Globus pallidus (tissue), 1 donor: ENCODE measurements at regions not wholly inside any gene's neighbourhood (a gene's known extent, or its start where the extent isn't known, plus 50 kb on each side); places are given as distances from the start of the nearest gene placed in this dataset.
"Not testable (repeated sequence)": the region's sequence is repeated elsewhere in the genome, so short reads cannot be mapped to it uniquely, and the experiment has no call there.

Experiments used
- DNase-seq: peaks from one replicate; pipeline ENCODE4 v3.0.0-alpha.2; 2015; ENCODE audit warnings: low spot score

GRCh38 chr3:148494451-148494850, 203.3 kb upstream of the AGTR1 start:
- DNase-seq, result no peak

GRCh38 chr3:148500881-148501280, 196.8 kb upstream of the AGTR1 start:
- no peak for DNase-seq

GRCh38 chr3:148510116-148510515, 187.6 kb upstream of the AGTR1 start:
- no peak for DNase-seq

- DNase-seq, result no peak
Measured at GRCh38 chr3:148510561-148510960, 187.1 kb upstream of the AGTR1 start.

GRCh38 chr3:148512648-148513047, 185.1 kb upstream of the AGTR1 start:
- no peak for DNase-seq

GRCh38 chr3:148513096-148513543, 184.6 kb upstream of the AGTR1 start:
- no peak for DNase-seq

- DNase-seq, result no peak
Measured at GRCh38 chr3:148518520-148518919, 179.2 kb upstream of the AGTR1 start.

GRCh38 chr3:148525621-148526020, 172.1 kb upstream of the AGTR1 start:
- DNase-seq, result not testable (repeated sequence)

- DNase-seq, result no peak
Measured at GRCh38 chr3:148528024-148528423, 169.7 kb upstream of the AGTR1 start.

GRCh38 chr3:148531836-148532235, 165.9 kb upstream of the AGTR1 start:
- no peak for DNase-seq

GRCh38 chr3:148532326-148532725, 165.4 kb upstream of the AGTR1 start:
- no peak for DNase-seq

GRCh38 chr3:148532774-148533173, 164.9 kb upstream of the AGTR1 start:
- no peak for DNase-seq

GRCh38 chr3:148534089-148534988, 163.4 kb upstream of the AGTR1 start:
- no peak for DNase-seq

GRCh38 chr3:148535001-148535400, 162.7 kb upstream of the AGTR1 start:
- DNase-seq, result no peak

- no peak for DNase-seq
Measured at GRCh38 chr3:148540266-148540665, 157.4 kb upstream of the AGTR1 start.

GRCh38 chr3:148540851-148541250, 156.9 kb upstream of the AGTR1 start:
- no peak for DNase-seq

- DNase-seq, result no peak
Measured at GRCh38 chr3:148546959-148547358, 150.7 kb upstream of the AGTR1 start.

- no peak for DNase-seq
Measured at GRCh38 chr3:148551767-148552260, 145.9 kb upstream of the AGTR1 start.

GRCh38 chr3:148554367-148554766, 143.3 kb upstream of the AGTR1 start:
- no peak for DNase-seq

GRCh38 chr3:148556664-148557063, 141.0 kb upstream of the AGTR1 start:
- DNase-seq, result no peak

GRCh38 chr3:148577579-148577978, 120.1 kb upstream of the AGTR1 start:
- DNase-seq, result not testable (repeated sequence)

GRCh38 chr3:148582126-148582525, 115.6 kb upstream of the AGTR1 start:
- DNase-seq, result no peak

- no peak for DNase-seq
Measured at GRCh38 chr3:148583793-148584192, 113.9 kb upstream of the AGTR1 start.

GRCh38 chr3:148584438-148584837, 113.3 kb upstream of the AGTR1 start:
- no peak for DNase-seq
